Gastroesophageal sphincter (tissue), 3 donors: ENCODE measurements at regions not wholly inside any gene's neighbourhood (a gene's known extent, or its start where the extent isn't known, plus 50 kb on each side); places are given as distances from the start of the nearest gene placed in this dataset.

ENCODE experiments used
- EP300 ChIP-seq: sonication (generic); formaldehyde crosslinking; IDR thresholded peaks from one replicate; pipeline ENCODE4 v1.6.1; 2017; ENCODE audit warnings: antibody characterized with exemption, mild to moderate bottlenecking
- POLR2A ChIP-seq, 2 donors: fragments of 450-650 bp; IDR thresholded peaks; one replicate each; pipeline ENCODE4 v1.6.1; 2017; ENCODE audit warnings: antibody characterized with exemption in 2 of 2, mild to moderate bottlenecking in 2 of 2, moderate library complexity in 1 of 2
- POLR2AphosphoS5 ChIP-seq: sonication (generic); formaldehyde crosslinking; IDR thresholded peaks from one replicate; pipeline ENCODE4 v1.6.1; 2017; ENCODE audit warnings: antibody characterized with exemption
- TF ChIP-seq, protein P1 (sequence below), 4 experiments: fragments of 200-600 bp in 2 of 4; fragments of 450-650 bp in 2 of 4; sonication (generic) in 1 of 4; IDR thresholded peaks; one replicate each; pipeline ENCODE4 v1.5.1; 2017 to 2019; ENCODE audit warnings: antibody characterized with exemption in 4 of 4, mild to moderate bottlenecking in 2 of 4, moderate library complexity in 2 of 4

DNA sequence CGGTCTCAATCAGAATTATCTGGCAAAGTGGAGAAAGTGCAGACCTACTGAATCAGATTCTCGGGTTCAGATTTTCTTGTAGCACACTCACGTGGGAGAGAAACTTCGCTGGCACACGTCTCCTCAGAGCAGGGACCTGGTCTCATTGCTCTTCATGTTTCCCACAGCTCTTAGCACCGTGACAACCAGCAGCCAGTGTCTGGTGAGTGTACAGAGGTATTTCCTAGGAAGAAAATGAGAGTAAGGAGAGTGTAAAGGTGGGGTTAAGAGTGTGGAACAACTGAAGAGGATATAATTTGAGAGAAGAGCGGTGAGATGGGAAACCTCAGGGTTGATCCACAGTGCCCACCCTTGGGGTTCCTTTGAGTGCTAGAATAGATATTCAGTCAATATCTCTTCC lies 89.2 kb downstream of the ARF6 start:
- TF ChIP-seq, protein P1, sequence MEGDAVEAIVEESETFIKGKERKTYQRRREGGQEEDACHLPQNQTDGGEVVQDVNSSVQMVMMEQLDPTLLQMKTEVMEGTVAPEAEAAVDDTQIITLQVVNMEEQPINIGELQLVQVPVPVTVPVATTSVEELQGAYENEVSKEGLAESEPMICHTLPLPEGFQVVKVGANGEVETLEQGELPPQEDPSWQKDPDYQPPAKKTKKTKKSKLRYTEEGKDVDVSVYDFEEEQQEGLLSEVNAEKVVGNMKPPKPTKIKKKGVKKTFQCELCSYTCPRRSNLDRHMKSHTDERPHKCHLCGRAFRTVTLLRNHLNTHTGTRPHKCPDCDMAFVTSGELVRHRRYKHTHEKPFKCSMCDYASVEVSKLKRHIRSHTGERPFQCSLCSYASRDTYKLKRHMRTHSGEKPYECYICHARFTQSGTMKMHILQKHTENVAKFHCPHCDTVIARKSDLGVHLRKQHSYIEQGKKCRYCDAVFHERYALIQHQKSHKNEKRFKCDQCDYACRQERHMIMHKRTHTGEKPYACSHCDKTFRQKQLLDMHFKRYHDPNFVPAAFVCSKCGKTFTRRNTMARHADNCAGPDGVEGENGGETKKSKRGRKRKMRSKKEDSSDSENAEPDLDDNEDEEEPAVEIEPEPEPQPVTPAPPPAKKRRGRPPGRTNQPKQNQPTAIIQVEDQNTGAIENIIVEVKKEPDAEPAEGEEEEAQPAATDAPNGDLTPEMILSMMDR (IDR thresholded peaks at IDR 0.05), result no peak
- TF ChIP-seq POLR2A (IDR thresholded peaks at IDR 0.05) (no peak), POLR2AphosphoS5 (no peak), EP300 (no peak)
